Erythroblast (primary cell): ENCODE measurements at regions not wholly inside any gene's neighbourhood (a gene's known extent, or its start where the extent isn't known, plus 50 kb on each side); places are given as distances from the start of the nearest gene placed in this dataset.

ENCODE experiments used
- DNase-seq, 2 experiments: peaks; one replicate each; lab custom pipeline; 2025; lab: John Stamatoyannopoulos, UW
- GATA1 ChIP-seq: IDR thresholded peaks from 2 replicates; pipeline ENCODE4 v1.6.1; 2011; ENCODE audit warnings: low read depth, mild to moderate bottlenecking, control low read depth, low read length, moderate library complexity
- POLR2A ChIP-seq: IDR thresholded peaks from 2 replicates; pipeline ENCODE4 v1.6.1; 2011; ENCODE audit warnings: mild to moderate bottlenecking, low read length

GRCh38 chr10:118161461-118162246 is 114.9 kb upstream of the RAB11FIP2 start:
- TF ChIP-seq POLR2A (no peak), GATA1 (no peak)
- no peak for DNase-seq

GRCh38 chr10:118153287-118153686 is 106.5 kb upstream of the RAB11FIP2 start:
- TF ChIP-seq GATA1 (no peak), POLR2A (no peak)
- no peak for DNase-seq

GRCh38 chr10:118151461-118151860 is 104.7 kb upstream of the RAB11FIP2 start:
- no peak for DNase-seq
- TF ChIP-seq GATA1 = no peak
- no peak for TF ChIP-seq POLR2A

GRCh38 chr10:118148247-118148646 is 101.5 kb upstream of the RAB11FIP2 start:
- no peak for DNase-seq
- no peak for TF ChIP-seq POLR2A
- no peak for TF ChIP-seq GATA1

GRCh38 chr10:118145256-118145655 is 98.5 kb upstream of the RAB11FIP2 start:
- TF ChIP-seq GATA1 (no peak), POLR2A (no peak)
- no peak for DNase-seq

- DNase-seq = no peak
- no peak for TF ChIP-seq POLR2A
Observed at GRCh38 chr10:118141471-118141870, 94.7 kb upstream of the RAB11FIP2 start.

GRCh38 chr10:118139321-118139720 is 92.6 kb upstream of the RAB11FIP2 start:
- no peak for DNase-seq
- TF ChIP-seq POLR2A (no peak), GATA1 (no peak)

- no peak for DNase-seq
- TF ChIP-seq POLR2A = no peak
- no peak for TF ChIP-seq GATA1
Observed at GRCh38 chr10:118128675-118129074, 81.9 kb upstream of the RAB11FIP2 start.

- TF ChIP-seq GATA1 (no peak), POLR2A (no peak)
- DNase-seq = no peak
Observed at GRCh38 chr10:118118716-118119115, 72.0 kb upstream of the RAB11FIP2 start.

GRCh38 chr10:118116715-118117449 is 70.1 kb upstream of the RAB11FIP2 start:
- TF ChIP-seq GATA1 (no peak), POLR2A (no peak)
- DNase-seq = no peak

GRCh38 chr10:118116362-118116714 is 69.6 kb upstream of the RAB11FIP2 start:
- TF ChIP-seq POLR2A = no peak
- no peak for DNase-seq

GRCh38 chr10:118115701-118116100 is 69.0 kb upstream of the RAB11FIP2 start:
- DNase-seq = no peak
- TF ChIP-seq GATA1 (no peak), POLR2A (no peak)

GRCh38 chr10:118114992-118115391 is 68.3 kb upstream of the RAB11FIP2 start:
- TF ChIP-seq POLR2A = no peak
- TF ChIP-seq GATA1 = no peak
- DNase-seq = no peak

GRCh38 chr10:118112543-118113125 is 65.9 kb upstream of the RAB11FIP2 start:
- no peak for TF ChIP-seq GATA1
- no peak for TF ChIP-seq POLR2A
- DNase-seq = no peak

GRCh38 chr10:118110750-118111149 is 64.0 kb upstream of the RAB11FIP2 start:
- no peak for DNase-seq
- TF ChIP-seq POLR2A (no peak), GATA1 (no peak)
